ENCODE measurements at regions not wholly inside any gene's neighbourhood (a gene's known extent, or its start where the extent isn't known, plus 50 kb on each side); places are given as distances from the start of the nearest gene placed in this dataset.

GRCh38 chrX:13487731-13488505 is 81.5 kb upstream of the EGFL6 start (continued):
- TF ChIP-seq POLR2AphosphoS2 (IDR thresholded peaks at IDR 0.05; ENCODE audit: low read depth, low read length) (no peak), CEBPB (IDR thresholded peaks at IDR 0.05; ENCODE audit: borderline replicate concordance in 1 of 2, low read depth in 2 of 2, low read length in 2 of 2) (no peak), SKIL (IDR thresholded peaks at IDR 0.05; ENCODE audit: low read depth, poor library complexity, severe bottlenecking) (no peak), NBN (IDR thresholded peaks at IDR 0.05) (0 out of 2 replicates have a peak, but pooled peaks have one; percentile 65), YY1 (IDR thresholded peaks at IDR 0.05; ENCODE audit: low read depth, low read length) (peak; percentile 36; the same call in 1 of the 2 replicates), ZBED1 (IDR thresholded peaks at IDR 0.05; ENCODE audit: borderline replicate concordance) (no peak), MTA3 (IDR thresholded peaks at IDR 0.05; ENCODE audit: borderline replicate concordance, low read length) (no peak; the same call in 1 of the 2 replicates), ZZZ3 (IDR thresholded peaks at IDR 0.05; ENCODE audit: control insufficient read depth, insufficient read length, low read depth) (no peak), ETV6 (conservative IDR thresholded peaks at IDR 0.05 in 1 of 2, IDR thresholded peaks at IDR 0.05 in 1 of 2; ENCODE audit: borderline replicate concordance in 1 of 2, low read depth in 1 of 2) (no peak), SREBF2 (IDR thresholded peaks at IDR 0.05; ENCODE audit: low read length) (no peak), USF1 (IDR thresholded peaks at IDR 0.05; ENCODE audit: borderline replicate concordance, extremely low read length, insufficient read depth, low read depth, low read length) (no peak), ZNF687 (IDR thresholded peaks at IDR 0.05) (peak; percentile 65; the same call in 1 of the 2 replicates), ZNF384 (IDR thresholded peaks at IDR 0.05; ENCODE audit: borderline replicate concordance, low read depth, low read length) (no peak), RB1 (IDR thresholded peaks at IDR 0.05; ENCODE audit: borderline replicate concordance) (no peak; the same call in 1 of the 2 replicates), PRDM15 (CRISPR knock-in tag; IDR thresholded peaks at IDR 0.05) (no peak), JUNB (IDR thresholded peaks at IDR 0.05) (no peak), NRF1 (conservative IDR thresholded peaks at IDR 0.05; ENCODE audit: low read depth, low read length) (no peak)
